AG10803 (cell line): ENCODE measurements at regions not wholly inside any gene's neighbourhood (a gene's known extent, or its start where the extent isn't known, plus 50 kb on each side); places are given as distances from the start of the nearest gene placed in this dataset.

Source experiments
- DNase-seq: peaks from one replicate; pipeline ENCODE4 v3.0.0; 2010; ENCODE audit warnings: low read depth
- H3K4me3 ChIP-seq: 2 replicates; pipeline ENCODE4 v1.5.1; 2011; ENCODE audit warnings: mild to moderate bottlenecking, low read length, control low read depth
- TF ChIP-seq, protein P1 (sequence below): conservative IDR thresholded peaks from 2 replicates; pipeline ENCODE4 v1.5.1; 2011; ENCODE audit warnings: mild to moderate bottlenecking, low read length, control low read depth, inconsistent platforms

DNA sequence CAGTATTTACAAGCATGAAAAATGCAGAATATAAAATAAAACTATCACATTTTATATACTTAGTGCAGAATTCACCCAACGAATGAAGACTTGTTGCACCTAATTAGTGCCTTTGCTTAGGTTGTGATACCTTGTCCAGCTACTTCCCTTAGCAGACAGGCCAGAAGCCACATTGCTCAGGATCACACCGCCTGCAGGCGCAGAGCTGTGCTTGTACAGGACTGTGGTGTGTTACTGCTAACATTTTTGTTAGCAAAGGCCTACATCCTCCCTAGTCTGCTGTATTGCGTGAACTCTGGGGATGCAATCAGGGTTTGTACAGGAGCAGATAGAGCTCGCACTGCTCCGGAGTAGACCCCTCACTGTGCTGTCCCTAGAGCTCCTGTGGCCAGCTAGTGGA is 336.9 kb downstream of the CBLN2 start:
- H3K4me3 ChIP-seq: no peak overlapping the region
- DNase-seq: no peak
- TF ChIP-seq, protein P1, sequence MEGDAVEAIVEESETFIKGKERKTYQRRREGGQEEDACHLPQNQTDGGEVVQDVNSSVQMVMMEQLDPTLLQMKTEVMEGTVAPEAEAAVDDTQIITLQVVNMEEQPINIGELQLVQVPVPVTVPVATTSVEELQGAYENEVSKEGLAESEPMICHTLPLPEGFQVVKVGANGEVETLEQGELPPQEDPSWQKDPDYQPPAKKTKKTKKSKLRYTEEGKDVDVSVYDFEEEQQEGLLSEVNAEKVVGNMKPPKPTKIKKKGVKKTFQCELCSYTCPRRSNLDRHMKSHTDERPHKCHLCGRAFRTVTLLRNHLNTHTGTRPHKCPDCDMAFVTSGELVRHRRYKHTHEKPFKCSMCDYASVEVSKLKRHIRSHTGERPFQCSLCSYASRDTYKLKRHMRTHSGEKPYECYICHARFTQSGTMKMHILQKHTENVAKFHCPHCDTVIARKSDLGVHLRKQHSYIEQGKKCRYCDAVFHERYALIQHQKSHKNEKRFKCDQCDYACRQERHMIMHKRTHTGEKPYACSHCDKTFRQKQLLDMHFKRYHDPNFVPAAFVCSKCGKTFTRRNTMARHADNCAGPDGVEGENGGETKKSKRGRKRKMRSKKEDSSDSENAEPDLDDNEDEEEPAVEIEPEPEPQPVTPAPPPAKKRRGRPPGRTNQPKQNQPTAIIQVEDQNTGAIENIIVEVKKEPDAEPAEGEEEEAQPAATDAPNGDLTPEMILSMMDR: no peak

DNA sequence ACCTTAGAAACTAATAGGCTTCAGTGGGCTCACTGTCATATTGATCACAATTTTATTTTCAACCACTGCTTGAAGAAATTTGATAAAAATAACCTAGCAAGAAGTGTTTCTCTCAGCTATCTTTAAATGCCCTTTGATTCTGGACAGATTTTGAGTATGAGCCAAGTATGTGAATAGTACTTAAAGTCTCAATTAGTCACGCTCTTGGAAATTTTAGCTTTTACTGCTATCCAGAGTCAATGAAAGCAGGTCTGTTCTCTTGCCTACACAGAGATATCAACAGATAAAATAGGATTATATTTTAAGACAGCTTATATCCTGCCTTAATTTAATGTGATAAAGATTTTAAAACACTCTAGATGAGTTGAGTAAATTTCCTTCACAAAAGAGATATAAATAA is 337.3 kb downstream of the CBLN2 start:
- TF ChIP-seq, protein P1: no peak
- no peak for DNase-seq
- no peak overlapping the region for H3K4me3 ChIP-seq

DNA sequence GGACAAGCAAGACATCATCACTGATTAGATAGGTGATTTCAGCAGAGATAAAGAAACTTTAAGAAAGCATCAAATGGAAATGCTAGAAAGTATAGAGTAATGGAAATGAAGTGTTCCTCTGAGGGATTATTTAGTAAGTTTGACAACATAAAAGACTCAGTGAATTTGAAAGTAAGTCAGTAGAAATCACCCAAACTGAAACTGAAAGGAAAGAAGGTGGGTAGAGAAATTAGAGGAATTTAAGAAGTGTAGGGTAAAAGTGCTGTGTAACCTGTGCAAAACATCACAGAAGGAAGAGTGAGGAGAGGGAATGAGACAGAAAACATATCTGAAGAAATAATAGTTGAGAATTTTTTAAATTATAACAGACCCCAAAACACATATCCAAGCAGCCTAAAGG is 343.1 kb downstream of the CBLN2 start:
- no peak overlapping the region for H3K4me3 ChIP-seq
- TF ChIP-seq, protein P1: no peak

DNA sequence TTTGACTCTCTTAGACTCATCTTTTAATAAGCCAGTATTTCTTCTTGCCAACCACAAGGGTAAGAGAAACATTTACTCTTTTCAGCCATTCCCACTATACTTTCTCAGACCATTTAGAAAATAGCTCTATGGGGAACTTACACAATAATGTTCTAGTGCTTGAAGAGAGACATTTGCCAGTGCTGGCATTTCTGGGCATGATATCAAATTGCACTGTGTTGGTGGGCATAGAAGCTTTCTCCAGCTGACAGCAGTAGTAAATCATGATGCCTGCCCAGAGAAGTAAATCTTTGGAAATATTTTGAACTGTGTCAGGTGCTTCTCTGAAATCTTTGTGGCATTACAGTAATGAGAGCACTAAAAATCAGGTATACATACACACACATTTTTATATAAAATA is 346.6 kb downstream of the CBLN2 start:
- no peak for DNase-seq
- TF ChIP-seq, protein P1: no peak
- H3K4me3 ChIP-seq: no peak overlapping the region

More for the DNA sequence above, 343.1 kb downstream of the CBLN2 start:
- no peak for DNase-seq

DNA sequence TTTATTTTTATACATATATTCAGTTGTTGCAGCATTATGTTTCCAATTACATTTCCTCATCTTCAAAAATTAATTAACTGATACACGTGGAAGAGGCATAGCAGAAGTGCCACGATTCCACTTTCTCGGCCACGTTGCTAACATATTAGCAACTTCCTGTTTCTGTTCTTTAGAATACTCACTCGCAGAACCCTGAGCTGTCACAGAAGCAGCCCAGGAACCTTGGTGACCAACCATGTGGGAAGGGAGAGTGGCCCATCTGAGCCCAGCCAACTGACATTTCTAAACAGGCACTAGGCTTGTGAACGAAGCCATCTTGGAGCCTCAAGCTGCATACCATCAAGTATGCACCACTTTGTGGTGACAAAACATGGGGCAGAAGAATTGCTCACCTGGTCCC is 350.1 kb downstream of the CBLN2 start:
- DNase-seq: no peak
- H3K4me3 ChIP-seq: no peak overlapping the region
- TF ChIP-seq, protein P1: no peak

DNA sequence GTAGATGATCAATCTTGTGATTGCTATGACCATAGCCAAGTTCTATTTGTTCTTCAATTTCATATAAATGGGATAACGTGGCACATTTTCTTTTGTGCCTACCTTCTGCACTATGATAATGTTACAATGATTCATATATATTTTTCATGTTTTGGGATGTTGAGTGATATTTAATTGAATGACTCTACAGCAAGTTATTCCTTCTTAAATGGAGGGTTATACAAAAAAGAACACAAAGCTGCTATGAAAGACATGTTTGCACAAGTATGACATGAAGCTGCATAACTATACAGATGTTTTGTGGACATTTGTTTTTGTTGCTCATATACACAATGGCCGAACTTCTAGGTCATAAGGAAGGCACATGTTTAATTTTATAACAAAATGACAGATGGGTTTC is 356.2 kb downstream of the CBLN2 start:
- H3K4me3 ChIP-seq: no peak overlapping the region
- TF ChIP-seq, protein P1: no peak
- DNase-seq: no peak

DNA sequence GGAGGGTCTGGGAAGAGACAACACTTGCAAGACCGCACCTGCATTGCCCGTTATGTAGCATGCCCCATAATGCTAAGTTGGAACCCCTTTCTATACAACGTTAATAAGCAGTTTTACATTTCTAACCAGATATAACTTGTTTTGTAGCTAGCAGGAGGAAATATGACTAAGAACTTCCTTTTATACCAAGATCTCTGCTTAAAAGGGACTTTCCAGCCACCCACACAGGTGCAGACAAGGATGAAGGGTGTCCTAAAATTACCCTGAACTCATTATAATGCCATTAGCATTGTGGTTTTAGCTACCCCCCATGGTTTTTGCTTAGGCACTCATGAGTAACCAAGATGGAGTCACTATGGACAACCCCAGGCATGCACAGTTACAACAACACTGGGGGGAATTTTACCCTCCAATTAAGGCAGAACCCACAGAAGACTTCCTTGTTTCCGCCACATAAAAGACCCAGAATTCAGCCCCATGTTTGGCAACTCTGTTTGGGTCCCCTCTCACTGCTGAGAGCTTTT is 362.8 kb downstream of the CBLN2 start:
- H3K4me3 ChIP-seq: no peak overlapping the region
- DNase-seq: no peak
- TF ChIP-seq, protein P1: no peak
